ENCODE measurements at regions not wholly inside any gene's neighbourhood (a gene's known extent, or its start where the extent isn't known, plus 50 kb on each side); places are given as distances from the start of the nearest gene placed in this dataset.

GRCh38 chr10:15439341-15439842, 68.3 kb upstream of the FAM171A1 start:
- peak; percentile 91 for DNase-seq (ENCODE audit: low spot score)
- TF ChIP-seq CTCF (IDR thresholded peaks at IDR 0.05): peak in 1 of 2 donors; percentile 40
- Histone ChIP-seq H3K4me1 (peaks cover 0 to 13% of the 10 kb centered on the region in 2 donors), H3K27ac (peak overlapping the region; percentile 52 to 72), H3K27me3 (no peaks in the 10 kb centered on the region), H3K36me3 (no peaks in the 10 kb centered on the region), H3K4me3 (peak overlapping the region; percentile 9 to 25), H3K9me3 (no peaks in the 10 kb centered on the region)

GRCh38 chr10:15436696-15437095, 65.6 kb upstream of the FAM171A1 start:
- Histone ChIP-seq H3K4me3 (no peak overlapping the region), H3K4me1 (peaks cover 0 to 13% of the 10 kb centered on the region in 2 donors), H3K27ac (no peak overlapping the region), H3K27me3 (no peaks in the 10 kb centered on the region), H3K36me3 (no peaks in the 10 kb centered on the region), H3K9me3 (no peaks in the 10 kb centered on the region)
- TF ChIP-seq CTCF (IDR thresholded peaks at IDR 0.05): no peak
- no peak for DNase-seq (ENCODE audit: low spot score)

GRCh38 chr10:15433850-15434537, 62.9 kb upstream of the FAM171A1 start:
- Histone ChIP-seq H3K4me1 (peaks cover 0 to 4% of the 10 kb centered on the region in 2 donors), H3K4me3 (peak overlapping the region; percentile 28 to 41), H3K27me3 (no peaks in the 10 kb centered on the region), H3K36me3 (no peaks in the 10 kb centered on the region), H3K27ac (no peak overlapping the region), H3K9me3 (no peaks in the 10 kb centered on the region)
- TF ChIP-seq CTCF (IDR thresholded peaks at IDR 0.05): peak; percentile 70 to 79
- DNase-seq (ENCODE audit: low spot score): no peak

- H3K4me3 ChIP-seq: no peak overlapping the region
- DNase-seq (ENCODE audit: low spot score): no peak
- no peaks in the 10 kb centered on the region for H3K27me3 ChIP-seq
- H3K4me1 ChIP-seq: peaks cover 0 to 3% of the 10 kb centered on the region in 2 donors
- H3K27ac ChIP-seq: no peak overlapping the region
- no peaks in the 10 kb centered on the region for H3K36me3 ChIP-seq
- TF ChIP-seq CTCF (IDR thresholded peaks at IDR 0.05): no peak
- no peaks in the 10 kb centered on the region for H3K9me3 ChIP-seq
These were observed 61.2 kb upstream of the FAM171A1 start for GRCh38 chr10:15432266-15432665.

- Histone ChIP-seq H3K4me3 (no peak overlapping the region), H3K4me1 (peaks cover 0 to 3% of the 10 kb centered on the region in 2 donors), H3K27ac (no peak overlapping the region), H3K9me3 (no peaks in the 10 kb centered on the region), H3K27me3 (no peaks in the 10 kb centered on the region), H3K36me3 (no peaks in the 10 kb centered on the region)
- no peak for TF ChIP-seq CTCF (IDR thresholded peaks at IDR 0.05)
- no peak for DNase-seq (ENCODE audit: low spot score)
These were observed 60.1 kb upstream of the FAM171A1 start for GRCh38 chr10:15430969-15431771.

Measured in right atrium auricular region (tissue), 2 donors.